ENCODE measurements at regions not wholly inside any gene's neighbourhood (a gene's known extent, or its start where the extent isn't known, plus 50 kb on each side); places are given as distances from the start of the nearest gene placed in this dataset.
A peak's percentile ranks its signal among the peaks of the same experiment; 100 is the strongest.

- TF ChIP-seq ZBTB33 (IDR thresholded peaks at IDR 0.05; ENCODE audit: extremely low read depth, insufficient replicate concordance, low read length) (no peak), EZH2 (IDR thresholded peaks at IDR 0.05) (no peak), SIN3A (IDR thresholded peaks at IDR 0.05; ENCODE audit: low read depth) (no peak)
Observed at GRCh38 chr7:18235819-18236218, 208.2 kb upstream of the PRPS1L1 start (continued).

GRCh38 chr7:18239212-18239611, 211.6 kb upstream of the PRPS1L1 start:
- Histone ChIP-seq H3K79me2 (ENCODE audit: insufficient read depth, low read length) (no peaks in the 10 kb centered on the region), H3K9me2 (ENCODE audit: insufficient read depth) (no peaks in the 10 kb centered on the region), H3K4me2 (ENCODE audit: low read length) (no peak overlapping the region), H2AFZ (ENCODE audit: low read depth, low read length, poor library complexity, severe bottlenecking) (no peak overlapping the region), H3K27ac (ENCODE audit: low read depth, low read length) (no peak overlapping the region), H3K9me3 (ENCODE audit: control insufficient read depth in 1 of 2, insufficient read depth in 1 of 2, low read depth in 1 of 2, low read length in 2 of 2) (no peaks in the 10 kb centered on the region), H3K9ac (ENCODE audit: low read length) (no peak overlapping the region), H4K20me1 (ENCODE audit: insufficient read depth) (no peaks in the 10 kb centered on the region), H3K4me1 (ENCODE audit: control insufficient read depth in 1 of 2, insufficient read depth in 2 of 2, low read length in 2 of 2) (no peaks in the 10 kb centered on the region), H3K27me3 (ENCODE audit: insufficient read depth, low read length) (no peaks in the 10 kb centered on the region), H3K4me3 (replicated peaks in 1 of 2; ENCODE audit: low read depth in 1 of 2, low read length in 2 of 2) (no peak overlapping the region), H3K36me3 (ENCODE audit: control insufficient read depth in 1 of 2, insufficient read depth in 2 of 2, low read length in 2 of 2) (no peaks in the 10 kb centered on the region)
- POLR2A ChIA-PET, result no interaction called here
- DNase-seq (ENCODE audit: low read depth, low spot score) (no peak), ATAC-seq (no peak)
- intact Hi-C loops (cut with micrococcal nuclease), result no loop called here
- CTCF ChIA-PET, result no interaction called here
- no TSS peak for BruUV-seq (replicated peaks)
- RAD21 ChIA-PET (ENCODE audit: low non-redundant PET in 1 of 2, low total read pairs in 2 of 2, uncharacterized antibody in 2 of 2, unreplicated experiment in 2 of 2), result no interaction called here
- TF ChIP-seq CEBPB (IDR thresholded peaks at IDR 0.05; ENCODE audit: low read depth) (no peak), ZNF274 (IDR thresholded peaks at IDR 0.05; ENCODE audit: low read depth, low read length) (no peak)

- intact Hi-C loops (cut with micrococcal nuclease), result no loop called here
- no TSS peak for BruUV-seq (replicated peaks)
- no peaks in the 10 kb centered on the region for H3K9me3 ChIP-seq (ENCODE audit: control insufficient read depth in 1 of 2, insufficient read depth in 1 of 2, low read depth in 1 of 2, low read length in 2 of 2)
- no peaks in the 10 kb centered on the region for H3K4me1 ChIP-seq (ENCODE audit: control insufficient read depth in 1 of 2, insufficient read depth in 2 of 2, low read length in 2 of 2)
- H3K79me2 ChIP-seq (ENCODE audit: insufficient read depth, low read length), result no peaks in the 10 kb centered on the region
- RAD21 ChIA-PET (ENCODE audit: low non-redundant PET in 1 of 2, low total read pairs in 2 of 2, uncharacterized antibody in 2 of 2, unreplicated experiment in 2 of 2), result no interaction called here
- no peak overlapping the region for H3K9ac ChIP-seq (ENCODE audit: low read length)
- POLR2A ChIA-PET, result no interaction called here
- CTCF ChIA-PET, result no interaction called here
- no peak overlapping the region for H2AFZ ChIP-seq (ENCODE audit: low read depth, low read length, poor library complexity, severe bottlenecking)
- TF ChIP-seq CTCF (IDR thresholded peaks at IDR 0.05 in 2 of 3, conservative IDR thresholded peaks at IDR 0.05 in 1 of 3; ENCODE audit: borderline replicate concordance in 1 of 3, insufficient read depth in 1 of 3, low read depth in 2 of 3, low read length in 2 of 3) (peak in 2 of 3 experiments; percentile 11 to 31; a peak in 1 of 6 replicates), SRF (IDR thresholded peaks at IDR 0.05; ENCODE audit: low read depth) (no peak)
- H4K20me1 ChIP-seq (ENCODE audit: insufficient read depth), result no peaks in the 10 kb centered on the region
- no peaks in the 10 kb centered on the region for H3K36me3 ChIP-seq (ENCODE audit: control insufficient read depth in 1 of 2, insufficient read depth in 2 of 2, low read length in 2 of 2)
- H3K27ac ChIP-seq (ENCODE audit: low read depth, low read length), result no peak overlapping the region
- H3K27me3 ChIP-seq (ENCODE audit: insufficient read depth, low read length), result no peaks in the 10 kb centered on the region
- no peak overlapping the region for H3K4me2 ChIP-seq (ENCODE audit: low read length)
- no peak overlapping the region for H3K4me3 ChIP-seq (replicated peaks in 1 of 2; ENCODE audit: low read depth in 1 of 2, low read length in 2 of 2)
- no peaks in the 10 kb centered on the region for H3K9me2 ChIP-seq (ENCODE audit: insufficient read depth)
- DNase-seq (ENCODE audit: low read depth, low spot score) (no peak), ATAC-seq (peak; percentile 64)
Observed at GRCh38 chr7:18241543-18242231, 214.0 kb upstream of the PRPS1L1 start.
